HG03558 (cell line): ENCODE measurements at regions not wholly inside any gene's neighbourhood (a gene's known extent, or its start where the extent isn't known, plus 50 kb on each side); places are given as distances from the start of the nearest gene placed in this dataset.

Source experiments
- ATAC-seq: cut with Tn5 transposase; IDR thresholded peaks from one replicate; pipeline ENCODE4 v1.9.1; 2021; ENCODE audit warnings: moderate number of reproducible peaks; ENCODE audit not compliant: unreplicated experiment; ENCODE audit errors: extremely low read depth

- ATAC-seq, result no peak
Observed at GRCh38 chrX:13152518-13153185, 108.2 kb upstream of the FAM9C start.

- ATAC-seq, result no peak
Observed at GRCh38 chrX:13151828-13152517, 107.6 kb upstream of the FAM9C start.

GRCh38 chrX:13149702-13150350 lies 105.4 kb upstream of the FAM9C start:
- ATAC-seq, result no peak

GRCh38 chrX:13147733-13148132 lies 103.3 kb upstream of the FAM9C start:
- no peak for ATAC-seq

- no peak for ATAC-seq
Observed at GRCh38 chrX:13147147-13147546, 102.7 kb upstream of the FAM9C start.

GRCh38 chrX:13144927-13145655 lies 100.7 kb upstream of the FAM9C start:
- no peak for ATAC-seq

- no peak for ATAC-seq
Observed at GRCh38 chrX:13142891-13143290, 98.5 kb upstream of the FAM9C start.

- no peak for ATAC-seq
Observed at GRCh38 chrX:13140007-13140406, 95.6 kb upstream of the FAM9C start.

GRCh38 chrX:13131396-13132137 lies 87.1 kb upstream of the FAM9C start:
- ATAC-seq, result no peak

GRCh38 chrX:13130816-13131215 lies 86.4 kb upstream of the FAM9C start:
- ATAC-seq, result no peak

- ATAC-seq, result no peak
Observed at GRCh38 chrX:13128104-13128503, 83.7 kb upstream of the FAM9C start.

- no peak for ATAC-seq
Observed at GRCh38 chrX:13126775-13127174, 82.4 kb upstream of the FAM9C start.

GRCh38 chrX:13125188-13125587 lies 80.8 kb upstream of the FAM9C start:
- no peak for ATAC-seq

- ATAC-seq, result no peak
Observed at GRCh38 chrX:13123857-13124345, 79.5 kb upstream of the FAM9C start.

GRCh38 chrX:13123247-13123856 lies 78.9 kb upstream of the FAM9C start:
- ATAC-seq, result no peak

- ATAC-seq, result no peak
Observed at GRCh38 chrX:13121020-13121555, 76.7 kb upstream of the FAM9C start.

- no peak for ATAC-seq
Observed at GRCh38 chrX:13120017-13120416, 75.6 kb upstream of the FAM9C start.

- no peak for ATAC-seq
Observed at GRCh38 chrX:13119386-13119785, 75.0 kb upstream of the FAM9C start.

GRCh38 chrX:13115146-13115855 lies 70.9 kb upstream of the FAM9C start:
- no peak for ATAC-seq
